GM21447 (cell line): ENCODE measurements at regions not wholly inside any gene's neighbourhood (a gene's known extent, or its start where the extent isn't known, plus 50 kb on each side); places are given as distances from the start of the nearest gene placed in this dataset.
"Not testable (repeated sequence)": the region's sequence is repeated elsewhere in the genome, so short reads cannot be mapped to it uniquely, and the experiment has no call there.

Source experiments
- ATAC-seq: cut with Tn5 transposase; IDR thresholded peaks from one replicate; pipeline ENCODE4 v1.9.1; 2021; ENCODE audit not compliant: unreplicated experiment

DNA sequence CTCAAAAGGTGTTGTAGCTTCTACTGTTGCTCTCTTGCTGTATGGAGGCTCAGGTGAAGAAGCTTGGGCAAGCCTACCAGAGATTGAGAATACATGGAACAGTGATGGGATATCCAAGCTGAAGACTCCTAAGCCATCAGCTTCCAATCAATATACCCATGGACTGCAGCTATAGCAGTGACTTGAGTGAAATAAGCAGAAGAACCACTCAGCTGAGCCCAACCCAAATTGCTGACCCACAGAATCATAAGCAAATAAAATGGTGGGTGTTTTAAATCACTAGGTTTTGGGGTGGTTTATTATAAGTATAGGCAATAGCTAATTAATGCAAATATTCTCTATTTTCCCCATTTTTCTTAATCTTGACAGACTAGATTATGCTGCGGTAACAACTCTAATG is 147.7 kb upstream of the SALL1 start:
- ATAC-seq, result no peak

DNA sequence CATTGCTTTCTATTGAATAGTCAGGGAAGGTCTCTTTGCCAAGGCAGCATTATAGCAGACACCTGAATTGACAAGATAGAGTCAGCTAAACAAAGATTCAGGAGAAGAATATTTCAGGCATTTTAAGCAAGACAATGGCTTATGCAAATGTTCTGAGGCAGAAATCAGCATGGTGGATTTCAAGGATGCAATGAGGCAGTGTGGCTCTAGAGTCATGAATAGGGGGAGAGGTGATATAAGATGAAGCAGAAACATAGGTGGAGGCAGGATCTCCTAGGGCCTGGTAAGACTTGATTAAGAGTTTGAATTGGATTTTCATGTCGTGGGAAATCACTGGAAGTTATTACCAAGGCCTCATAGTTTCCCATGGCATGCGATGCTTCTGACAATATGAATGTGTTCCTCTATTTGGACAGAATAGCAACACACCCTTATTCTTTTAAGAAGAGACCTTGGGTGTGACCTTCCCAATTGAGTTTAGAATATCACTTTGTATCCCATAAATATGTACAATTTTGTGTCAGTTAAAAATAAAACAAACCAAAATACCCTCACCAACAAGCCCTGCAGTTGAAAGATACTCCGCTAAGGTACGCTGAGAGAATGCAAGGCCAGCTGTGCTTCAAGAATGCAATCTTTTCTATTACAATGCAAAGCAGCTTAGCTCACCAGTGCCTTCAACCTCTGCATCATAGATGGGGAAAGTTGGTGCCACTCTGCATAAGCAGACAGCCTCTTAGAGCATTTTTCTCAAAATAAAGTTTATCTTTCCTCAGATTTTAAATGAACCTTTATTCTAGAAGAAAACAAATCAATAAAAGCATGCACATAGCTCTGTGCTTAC is 139.6 kb upstream of the SALL1 start:
- no peak for ATAC-seq

DNA sequence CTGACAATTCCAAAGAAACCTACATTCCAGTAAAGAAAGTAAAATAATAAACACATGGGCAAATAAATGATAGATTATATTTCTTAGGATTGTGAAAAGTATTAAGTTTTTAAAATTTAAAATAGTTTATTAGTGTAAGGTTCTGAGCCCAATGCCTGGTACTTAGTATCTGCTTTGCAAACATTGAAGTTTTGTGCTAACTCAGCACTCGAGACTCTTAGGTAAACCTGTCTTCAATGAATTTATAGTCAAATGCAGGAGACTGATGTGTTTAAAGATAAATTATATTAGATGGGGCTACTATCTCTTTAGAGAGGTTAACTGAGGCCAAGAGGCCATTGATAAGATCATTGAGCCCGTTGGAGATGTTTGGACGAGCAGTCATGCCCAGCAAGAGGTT is 138.3 kb upstream of the SALL1 start:
- no peak for ATAC-seq

DNA sequence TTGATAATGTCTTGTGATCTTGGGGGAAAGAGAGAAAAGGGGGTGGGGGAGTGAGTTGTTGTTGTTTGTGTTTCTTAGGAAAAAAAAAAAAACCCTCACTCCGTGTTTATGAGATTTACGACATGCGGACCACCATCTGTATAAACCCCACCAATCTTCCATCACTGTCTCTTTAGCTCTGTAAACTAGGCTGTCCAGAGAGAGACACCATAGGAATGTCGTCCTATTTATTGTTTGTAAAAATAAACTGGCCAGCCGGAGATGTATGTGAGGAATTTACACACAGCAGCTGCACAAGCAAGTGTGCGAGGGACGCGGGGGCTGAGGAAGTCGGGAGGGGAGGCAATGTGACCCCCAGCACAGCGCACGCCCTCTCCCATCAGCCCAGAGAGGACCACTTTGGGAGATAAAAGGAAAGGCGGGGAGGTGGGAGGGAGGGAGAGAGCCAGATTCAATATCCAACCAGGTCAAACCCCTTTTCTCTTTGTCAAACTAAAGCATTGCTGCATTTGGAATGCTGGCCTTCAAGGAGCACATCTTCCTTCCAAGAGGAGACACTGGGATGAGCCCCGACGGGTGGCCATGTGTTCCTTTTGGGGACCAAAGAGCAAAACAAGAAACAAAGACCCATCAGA is 136.2 kb upstream of the SALL1 start:
- ATAC-seq, result no peak

DNA sequence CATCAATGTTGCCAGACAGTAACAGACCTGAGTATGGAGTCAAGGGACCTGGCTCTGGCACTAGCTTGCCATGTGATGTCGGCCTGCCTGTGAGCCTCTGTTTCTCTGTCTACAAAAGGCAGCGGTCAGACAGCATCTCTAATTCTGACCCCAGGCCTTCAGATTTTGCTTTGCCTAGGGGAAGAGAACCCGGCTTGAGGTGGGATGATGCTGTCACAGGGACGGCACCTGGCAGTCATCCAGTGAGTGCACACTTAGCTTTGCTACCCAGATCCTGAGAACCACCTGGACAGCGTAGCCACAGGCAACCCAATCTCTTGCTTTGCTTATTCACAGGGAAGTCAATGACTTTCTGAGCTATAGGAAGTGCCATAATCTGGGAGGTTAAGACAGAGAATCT is 135.2 kb upstream of the SALL1 start:
- ATAC-seq, result no peak

DNA sequence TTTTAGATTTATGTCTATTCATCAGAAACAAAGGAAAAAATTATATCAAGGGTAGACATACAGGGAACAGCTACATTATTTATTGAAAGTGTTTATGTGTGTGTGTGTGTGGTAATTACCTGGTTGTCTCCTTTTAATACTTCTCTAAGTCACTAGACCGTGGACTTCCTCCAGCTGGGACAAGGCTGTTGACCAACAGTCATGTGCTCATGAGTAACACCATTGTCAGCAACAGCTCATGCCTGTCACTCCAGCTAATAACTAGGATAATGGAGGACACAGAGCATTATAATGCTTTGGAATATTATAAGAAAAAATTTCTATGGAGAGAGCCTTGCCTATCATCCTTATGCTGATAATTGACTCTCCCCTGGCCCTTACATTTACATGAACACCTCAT is 125.3 kb upstream of the SALL1 start:
- no peak for ATAC-seq

DNA sequence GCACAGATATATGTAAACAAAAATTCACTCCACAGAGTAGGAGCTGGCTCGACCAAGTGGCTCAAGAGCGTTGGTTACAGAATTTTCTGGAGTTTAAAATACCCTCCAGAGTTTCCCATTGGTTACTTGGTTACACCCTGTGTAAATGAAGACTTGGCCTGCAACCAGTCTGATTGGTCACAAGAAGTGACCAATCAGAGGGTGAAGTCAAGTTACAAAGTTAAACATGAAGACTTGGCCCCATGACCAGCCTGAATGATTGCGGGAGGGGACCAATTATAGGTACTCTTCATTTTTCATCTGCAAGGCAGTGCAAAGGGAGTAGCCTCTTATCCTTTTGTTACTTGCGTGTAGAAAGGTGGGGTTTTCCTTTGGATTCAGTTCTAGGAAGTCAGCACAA is 121.3 kb upstream of the SALL1 start:
- no peak for ATAC-seq

DNA sequence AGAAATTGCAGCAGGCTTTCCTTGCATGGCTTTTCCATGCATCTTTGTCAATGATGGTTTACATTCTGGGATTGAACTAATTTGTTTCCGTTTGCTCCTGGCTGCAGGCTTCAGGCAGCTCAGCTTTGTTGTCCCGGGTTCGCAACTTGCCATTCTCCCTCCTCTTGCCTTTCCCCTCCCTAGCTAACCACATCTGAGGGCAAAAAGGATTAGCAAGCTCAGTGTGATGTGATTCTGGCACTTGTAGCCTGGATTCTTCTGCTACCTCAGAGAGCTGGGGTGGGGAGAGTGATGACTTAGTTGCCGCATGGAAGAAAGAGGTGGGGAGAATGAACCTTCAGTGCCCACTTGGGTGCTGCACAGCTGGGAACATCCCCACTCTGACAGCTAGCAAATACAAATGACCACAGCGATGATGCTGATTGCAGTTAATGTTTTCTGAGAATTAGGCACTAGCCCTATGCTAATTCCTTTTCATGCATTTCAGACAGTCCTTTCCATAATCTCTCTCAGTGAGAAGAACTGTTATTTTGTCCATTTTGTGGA is 120.2 kb upstream of the SALL1 start:
- no peak for ATAC-seq

DNA sequence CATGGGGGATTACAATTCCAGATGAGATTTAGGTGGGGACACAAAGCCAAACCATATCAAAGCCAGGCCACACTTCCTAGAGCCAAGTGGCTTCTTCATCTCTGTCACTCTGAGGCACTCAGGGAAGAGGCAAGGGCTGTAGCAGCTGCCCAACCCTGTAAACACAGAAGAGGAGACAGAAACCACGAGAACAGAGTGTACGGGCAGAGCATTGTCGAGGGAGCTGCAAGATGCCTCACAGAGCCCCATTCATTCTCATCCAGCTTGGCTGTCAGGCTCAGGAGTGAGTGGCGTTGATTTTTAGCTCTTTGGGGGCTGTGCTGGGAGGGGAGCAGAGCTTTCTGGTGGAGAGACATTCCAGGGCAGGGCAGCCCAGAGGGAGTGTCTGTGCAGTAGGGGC is 117.2 kb upstream of the SALL1 start:
- no peak for ATAC-seq

DNA sequence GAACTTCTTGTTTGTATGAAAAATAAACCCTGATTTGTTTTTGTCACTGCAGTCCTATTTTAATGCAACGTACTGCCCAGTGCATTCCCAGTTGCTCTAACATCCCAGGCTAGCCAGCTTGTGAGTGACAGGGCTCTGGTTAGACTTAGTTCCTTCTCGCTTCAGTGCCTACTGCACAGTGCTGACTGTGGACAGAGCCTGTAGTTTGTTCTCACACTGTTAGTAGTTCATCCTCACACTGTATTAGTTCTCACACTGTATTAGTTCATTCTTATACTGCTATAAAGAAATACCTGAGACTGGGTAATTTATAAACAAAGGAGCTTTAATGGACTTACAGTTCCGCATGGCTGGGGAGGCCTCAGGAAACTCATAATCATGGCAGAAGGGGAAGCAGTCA is 116.6 kb upstream of the SALL1 start:
- no peak for ATAC-seq

DNA sequence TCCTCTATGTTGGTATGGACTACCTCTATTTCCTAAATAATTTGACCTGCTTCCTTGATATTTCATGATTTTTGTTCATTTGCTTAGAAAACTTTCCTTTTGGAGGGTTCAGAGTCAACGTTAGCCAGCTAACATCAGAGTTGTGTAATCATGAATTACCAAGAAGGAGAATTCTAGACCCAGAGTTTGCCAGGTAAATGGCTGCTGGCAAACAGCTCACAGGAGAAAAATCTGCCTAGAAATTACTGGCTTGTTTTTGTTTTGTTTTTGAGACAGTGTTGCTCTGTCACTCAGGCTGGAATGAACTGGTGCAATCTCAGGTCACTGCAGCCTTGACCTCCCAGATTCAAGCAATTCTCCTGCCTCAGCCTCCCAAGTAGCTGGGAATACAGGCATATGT is 111.4 kb upstream of the SALL1 start:
- no peak for ATAC-seq

DNA sequence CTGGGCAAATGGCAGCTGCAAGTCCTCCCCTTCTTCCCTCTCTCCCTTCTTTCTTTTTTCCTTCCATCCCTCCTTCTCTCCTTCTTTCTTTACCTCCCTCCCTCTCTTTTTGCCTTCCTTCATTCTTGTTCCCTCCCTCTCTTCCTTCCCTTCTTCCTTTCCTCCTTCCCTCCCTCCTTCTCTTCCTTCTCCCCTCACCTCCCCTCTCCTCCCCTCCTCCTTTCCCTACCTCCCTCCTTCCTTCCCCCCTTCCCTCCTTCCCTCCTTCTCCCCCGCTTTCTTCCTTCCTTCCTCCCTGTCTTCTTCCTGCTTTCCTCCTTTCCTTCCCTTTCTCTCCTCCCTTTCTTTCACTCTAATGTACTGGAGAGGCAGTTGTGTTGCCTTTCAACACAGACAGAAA is 110.8 kb upstream of the SALL1 start:
- ATAC-seq, result no peak

DNA sequence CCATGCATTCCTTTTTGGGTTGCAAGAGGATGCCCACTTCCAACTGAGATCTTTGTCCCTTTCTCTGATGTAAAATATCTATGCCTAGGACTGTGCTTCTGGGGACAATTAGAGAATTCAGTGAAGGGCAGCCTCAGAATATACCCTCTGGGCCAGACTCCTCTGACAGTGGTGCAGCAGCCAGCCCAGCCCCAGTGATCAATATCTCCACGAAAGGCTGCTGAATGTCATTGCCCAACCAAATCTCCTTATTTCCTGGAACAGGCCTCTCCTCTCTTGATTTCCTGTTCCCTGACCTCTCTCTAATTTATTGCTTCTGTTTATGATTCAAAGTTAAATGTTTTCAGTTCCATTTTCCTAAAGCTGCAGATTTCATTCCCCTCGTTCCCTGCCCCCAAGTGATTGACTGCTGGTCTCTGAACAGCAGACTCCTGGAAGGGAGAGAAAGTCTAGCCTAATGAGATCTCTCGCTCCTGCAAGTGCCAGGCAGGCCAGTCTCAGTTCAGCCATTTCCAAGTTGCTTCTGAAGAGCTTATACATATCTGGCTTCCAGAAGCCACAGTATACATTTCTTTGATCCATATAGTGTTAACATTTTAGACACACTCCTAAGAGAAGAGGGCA is 104.4 kb upstream of the SALL1 start:
- ATAC-seq, result no peak

DNA sequence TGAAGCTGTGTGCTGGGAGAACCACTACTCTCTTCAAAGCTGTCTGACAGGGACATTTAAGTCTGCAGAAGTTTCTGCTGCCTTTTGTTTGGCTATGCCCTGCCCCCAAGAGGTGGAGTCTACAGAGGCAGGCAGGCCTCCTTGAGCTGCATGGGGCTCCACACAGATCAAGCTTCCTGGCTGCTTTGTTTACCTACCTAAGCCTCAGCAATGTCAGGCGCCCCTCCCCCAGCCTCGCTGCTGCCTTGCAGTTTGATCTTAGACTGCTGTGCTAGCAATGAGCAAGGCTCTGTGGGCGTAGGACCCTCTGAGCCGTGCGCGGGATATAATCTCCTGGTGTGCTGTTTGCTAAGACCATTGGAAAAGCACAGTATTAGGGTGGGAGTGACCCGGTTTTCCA is 103.3 kb upstream of the SALL1 start:
- not testable (repeated sequence) for ATAC-seq

DNA sequence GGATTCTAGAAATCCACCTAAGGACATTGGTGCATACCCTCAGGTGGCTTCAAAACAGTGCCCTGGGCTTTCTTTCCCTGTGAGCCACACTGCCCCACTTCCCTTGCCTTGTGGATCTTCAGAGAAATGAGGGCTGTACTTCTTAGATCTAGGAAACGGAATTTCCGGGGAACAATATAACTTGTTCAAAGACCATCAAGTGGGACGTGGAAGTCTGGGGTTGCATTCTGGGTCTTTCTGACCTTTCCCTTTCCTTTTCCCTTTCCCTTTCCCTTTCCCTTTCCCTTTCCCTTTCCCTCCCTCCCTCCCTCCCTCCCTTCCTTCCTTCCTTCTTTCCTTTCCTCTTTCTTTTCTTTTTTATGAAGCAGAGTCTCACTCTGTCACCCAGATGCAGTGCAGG is 97.1 kb upstream of the SALL1 start:
- ATAC-seq, result no peak

DNA sequence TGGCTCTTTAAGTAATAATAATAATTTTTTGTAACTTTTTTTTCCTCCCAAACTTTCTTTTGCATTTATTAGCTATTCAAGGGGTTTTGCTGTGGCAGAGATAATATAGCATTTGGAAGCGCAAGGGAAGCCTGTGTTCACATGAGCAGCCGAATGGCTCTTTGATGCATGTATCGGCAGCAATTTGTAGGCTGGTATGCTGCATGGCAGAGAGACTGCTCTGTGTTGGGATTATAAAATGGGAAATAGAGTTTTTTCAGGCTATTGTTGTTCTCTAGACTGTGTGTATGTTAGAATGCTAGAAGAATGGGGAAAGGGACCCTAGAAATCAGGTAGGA is 94.6 kb upstream of the SALL1 start:
- ATAC-seq, result no peak

DNA sequence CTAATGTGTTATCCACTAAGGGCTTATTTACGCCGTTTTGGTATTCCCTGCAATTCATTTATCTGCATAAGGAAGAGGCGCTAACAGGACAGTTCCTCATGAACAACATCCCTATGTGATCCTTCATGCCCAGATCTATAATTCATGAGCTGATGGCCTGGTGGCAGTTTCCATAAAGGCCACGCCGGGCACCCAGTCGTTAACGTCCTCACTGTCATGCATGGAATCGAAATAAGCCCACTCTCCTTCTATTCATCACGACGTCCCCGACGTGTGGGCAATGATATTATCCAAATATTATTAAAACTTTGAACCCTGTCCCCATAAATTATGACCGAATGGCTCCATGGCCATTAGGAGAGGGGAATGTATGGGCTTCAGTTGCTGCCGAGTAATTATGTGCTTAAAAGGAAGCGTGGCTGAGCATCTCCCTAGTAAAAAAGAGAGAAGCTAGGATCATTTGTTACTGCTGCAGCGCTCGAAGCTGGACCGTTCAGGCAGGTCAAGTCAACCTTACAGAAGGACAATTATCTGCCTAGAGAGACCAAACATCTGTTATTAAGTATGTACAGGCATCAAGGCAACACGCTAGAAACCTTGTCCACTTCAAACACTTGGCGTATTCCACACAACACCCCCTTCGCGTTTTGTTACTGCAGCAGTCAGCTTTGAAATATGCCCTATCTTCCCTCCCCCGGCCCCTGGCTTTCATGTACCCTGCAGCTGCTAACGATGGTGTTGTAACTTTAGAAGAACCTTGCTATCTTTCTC is 94.0 kb upstream of the SALL1 start:
- ATAC-seq, result no peak

DNA sequence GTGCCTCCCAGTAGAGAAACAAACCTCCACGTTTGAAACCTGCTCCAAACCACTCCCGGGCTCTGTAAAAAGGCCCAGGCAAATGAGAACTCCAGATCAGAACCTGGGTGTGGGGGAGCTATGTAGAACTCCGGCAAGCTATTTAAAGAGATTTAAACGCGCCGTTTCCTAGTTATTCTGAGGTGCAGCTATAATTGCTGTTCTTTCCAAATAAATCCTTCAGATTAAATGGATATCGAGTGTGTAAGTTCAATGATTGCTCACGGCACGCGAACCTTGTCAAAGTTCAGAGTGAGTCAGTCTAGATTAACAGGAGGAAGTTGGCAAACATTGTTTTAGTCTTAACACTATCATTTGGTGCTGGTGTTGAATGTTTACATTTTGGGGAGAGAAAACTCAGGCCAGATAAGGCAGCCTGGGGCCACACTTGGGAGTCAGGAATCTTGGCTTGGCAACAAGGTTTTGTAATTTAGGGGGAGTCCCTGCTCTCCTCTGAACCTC is 92.9 kb upstream of the SALL1 start:
- ATAC-seq, result no peak

DNA sequence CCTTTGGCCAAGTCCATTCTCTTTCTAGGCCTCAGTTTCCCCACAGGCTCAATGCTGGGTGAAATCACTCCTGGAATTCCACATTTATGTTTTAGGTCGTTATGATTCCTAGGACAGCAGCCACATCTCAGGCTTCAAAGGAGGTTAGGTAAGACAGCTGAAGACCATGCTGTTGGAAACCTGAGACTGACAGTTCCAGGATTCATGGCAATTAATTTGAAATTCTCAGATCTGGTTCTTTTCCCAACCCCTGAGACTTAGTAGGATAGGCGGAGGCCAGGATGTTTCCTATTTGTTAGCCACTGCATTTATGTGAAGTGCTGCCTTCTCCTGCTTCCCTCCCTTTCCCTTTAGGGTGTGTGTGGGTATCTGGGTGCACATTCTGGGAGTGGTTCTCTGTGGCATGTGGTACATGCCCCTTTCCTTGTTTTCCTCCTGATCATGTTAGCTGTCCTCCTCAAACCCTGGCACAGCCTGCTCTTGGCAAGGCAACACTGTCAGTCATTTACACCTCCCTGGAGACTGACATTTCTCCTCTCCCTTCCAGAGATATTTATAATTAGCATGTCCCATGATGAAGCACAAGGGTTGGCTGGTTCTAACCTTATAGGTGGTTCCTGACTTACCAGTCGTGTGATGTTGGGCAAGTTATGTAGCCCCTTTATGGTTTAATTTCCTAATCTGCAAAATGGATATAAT is 91.4 kb upstream of the SALL1 start:
- ATAC-seq, result no peak

DNA sequence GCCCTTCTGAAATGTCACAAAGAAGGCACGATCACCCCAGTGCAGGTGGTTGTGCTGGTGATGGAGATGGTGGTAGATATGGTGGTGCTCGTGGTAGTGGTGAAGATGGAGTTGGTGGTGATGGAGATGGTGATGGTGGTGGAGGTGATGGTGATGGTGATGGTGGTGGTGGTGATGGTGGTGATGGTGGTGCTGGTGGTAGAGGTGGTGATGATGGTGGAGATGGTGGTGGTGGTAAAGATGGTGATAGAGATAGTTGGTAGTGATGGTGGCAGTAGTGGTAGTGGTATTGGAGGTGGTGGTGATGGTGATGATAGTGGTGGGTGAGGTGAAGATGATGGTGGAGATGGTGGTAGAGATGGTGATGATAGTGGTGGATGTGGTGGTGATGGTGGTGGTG is 88.1 kb upstream of the SALL1 start:
- ATAC-seq, result no peak
